K562 (cell line): ENCODE measurements at regions not wholly inside any gene's neighbourhood (a gene's known extent, or its start where the extent isn't known, plus 50 kb on each side); places are given as distances from the start of the nearest gene placed in this dataset.

Experiments
- CHD1 ChIP-seq: fragments of 200-600 bp; sonication (generic); IDR thresholded peaks from one replicate; pipeline ENCODE4 v1.6.1; 2012; ENCODE audit warnings: mild to moderate bottlenecking, moderate library complexity, low read length, inconsistent platforms
- CSDE1 ChIP-seq, 2 experiments: fragments of 450-650 bp; IDR thresholded peaks; 2 replicates each; pipeline ENCODE4 v1.6.1; 2016; ENCODE audit warnings: mild to moderate bottlenecking in 1 of 2
- EGR1 ChIP-seq: fragments of 450-650 bp; conservative IDR thresholded peaks from 2 replicates; pipeline ENCODE4 v1.6.1; 2017; ENCODE audit warnings: mild to moderate bottlenecking
- ETV6 ChIP-seq, 3 experiments: fragments of 150-350 bp in 1 of 3; sonication (generic) in 1 of 3; formaldehyde crosslinking in 1 of 3; IDR thresholded peaks; 2 replicates each; pipeline versions ENCODE4 v1.6.1 to v1.8.0; 2014 to 2022; ENCODE audit warnings: borderline replicate concordance in 2 of 3, low read depth in 2 of 3, antibody characterized with exemption in 1 of 3, low read length in 1 of 3, mild to moderate bottlenecking in 1 of 3, missing genetic modification reagents in 1 of 3
- FIP1L1 ChIP-seq: fragments of 200-400 bp; formaldehyde crosslinking; IDR thresholded peaks from 2 replicates; pipeline ENCODE4 v1.6.1; 2018; ENCODE audit warnings: mild to moderate bottlenecking, low read depth, low read length; ENCODE audit not compliant: poor library complexity, severe bottlenecking
- GABPB2 ChIP-seq: fragments of 250-450 bp; sonication (Bioruptor Pico); conservative IDR thresholded peaks from 2 replicates; pipeline ENCODE4 v1.5.1; 2021; ENCODE audit warnings: mild to moderate bottlenecking
- KDM5B ChIP-seq: fragments of 200-600 bp; sonication (generic); IDR thresholded peaks from 2 replicates; pipeline ENCODE4 v1.6.1; 2012; ENCODE audit warnings: low read depth, mild to moderate bottlenecking, moderate library complexity, low read length, control low read depth, inconsistent platforms; ENCODE audit not compliant: insufficient replicate concordance
- MEF2A ChIP-seq: IDR thresholded peaks from 2 replicates; pipeline ENCODE4 v1.6.1; 2011; ENCODE audit warnings: low read depth, mild to moderate bottlenecking, low read length, moderate library complexity; ENCODE audit not compliant: control insufficient read depth
- NCOR1 ChIP-seq: fragments of 450-650 bp; IDR thresholded peaks from 2 replicates; pipeline ENCODE4 v1.6.1; 2016; ENCODE audit warnings: mild to moderate bottlenecking, moderate library complexity
- SAFB2 ChIP-seq: fragments of 200-400 bp; formaldehyde crosslinking; IDR thresholded peaks from 2 replicates; pipeline ENCODE4 v1.6.1; 2018; ENCODE audit warnings: borderline replicate concordance, low read length, low read depth, moderate library complexity; ENCODE audit not compliant: severe bottlenecking
- SPI1 ChIP-seq: IDR thresholded peaks from 2 replicates; pipeline ENCODE4 v1.6.1; 2011; ENCODE audit warnings: low read depth, low read length, control low read depth, borderline replicate concordance
- ZNF253 ChIP-seq: fragments of 250-450 bp; sonication (Bioruptor Pico); conservative IDR thresholded peaks from 2 replicates; pipeline ENCODE4 v1.6.1; 2021; ENCODE audit warnings: mild to moderate bottlenecking
- TF ChIP-seq, protein P1 (sequence below): fragments of 450-650 bp; formaldehyde crosslinking; IDR thresholded peaks from 2 replicates; pipeline ENCODE4 v1.4.0; 2020; ENCODE audit warnings: mild to moderate bottlenecking, moderate library complexity
- TF ChIP-seq, protein P2 (sequence below): sonication (generic); formaldehyde crosslinking; IDR thresholded peaks from 2 replicates; pipeline ENCODE4 v1.8.1; 2022; ENCODE audit warnings: missing genetic modification reagents
- TF ChIP-seq, protein P3 (sequence below): fragments of 250-450 bp; sonication (Bioruptor Pico); IDR thresholded peaks from 2 replicates; pipeline ENCODE4 v1.8.0; 2022; ENCODE audit warnings: moderate library complexity, mild to moderate bottlenecking, inconsistent platforms
- TF ChIP-seq, protein P4 (sequence below): fragments of 250-450 bp; sonication (Bioruptor Pico); IDR thresholded peaks from 2 replicates; pipeline ENCODE4 v1.5.0; 2021
- TF ChIP-seq, protein P5 (sequence below): conservative IDR thresholded peaks from 2 replicates; pipeline ENCODE4 v1.6.1; 2011; ENCODE audit warnings: low read depth, mild to moderate bottlenecking, low read length; ENCODE audit not compliant: control insufficient read depth

DNA sequence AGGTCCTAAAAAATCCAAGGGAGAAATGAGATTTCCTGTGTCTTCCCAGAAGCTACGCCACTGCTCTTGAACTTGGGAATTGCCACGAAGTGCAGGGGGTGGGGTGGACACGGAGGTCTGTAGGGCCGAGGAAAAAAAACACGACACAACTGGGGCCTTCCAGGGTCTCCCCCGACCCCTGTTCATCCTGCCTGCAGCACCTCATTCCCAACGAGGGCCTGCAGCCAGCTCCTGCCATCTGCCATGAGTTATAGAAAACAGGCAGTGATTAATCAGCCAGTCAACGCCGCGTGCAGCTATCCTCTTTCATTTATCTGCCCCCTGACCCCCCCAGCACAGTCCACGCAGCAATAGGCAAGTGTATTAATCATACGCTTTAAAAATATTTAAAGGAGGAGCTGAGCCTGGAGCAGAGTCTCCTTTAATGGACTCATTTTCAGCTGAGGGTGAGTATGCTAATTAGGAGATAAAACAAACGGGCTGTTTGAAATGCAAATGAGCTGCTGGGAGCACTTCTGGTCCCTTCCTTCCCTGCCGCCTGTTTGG, 209.9 kb downstream of the TFCP2L1 start (continued):
- TF ChIP-seq, protein P1, sequence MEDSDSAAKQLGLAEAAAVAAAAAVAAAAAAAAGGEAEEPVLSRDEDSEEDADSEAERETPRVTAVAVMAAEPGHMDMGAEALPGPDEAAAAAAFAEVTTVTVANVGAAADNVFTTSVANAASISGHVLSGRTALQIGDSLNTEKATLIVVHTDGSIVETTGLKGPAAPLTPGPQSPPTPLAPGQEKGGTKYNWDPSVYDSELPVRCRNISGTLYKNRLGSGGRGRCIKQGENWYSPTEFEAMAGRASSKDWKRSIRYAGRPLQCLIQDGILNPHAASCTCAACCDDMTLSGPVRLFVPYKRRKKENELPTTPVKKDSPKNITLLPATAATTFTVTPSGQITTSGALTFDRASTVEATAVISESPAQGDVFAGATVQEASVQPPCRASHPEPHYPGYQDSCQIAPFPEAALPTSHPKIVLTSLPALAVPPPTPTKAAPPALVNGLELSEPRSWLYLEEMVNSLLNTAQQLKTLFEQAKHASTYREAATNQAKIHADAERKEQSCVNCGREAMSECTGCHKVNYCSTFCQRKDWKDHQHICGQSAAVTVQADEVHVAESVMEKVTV (CRISPR knock-in tag) = peak; percentile 56
- TF ChIP-seq ZNF253 (CRISPR knock-in tag) (peak; percentile 99), CSDE1 (IDR thresholded peaks at IDR 0.05) (peak in 1 of 2 experiments; percentile 97; a peak in 2 of 4 replicates), MEF2A (peak; percentile 83), CHD1 (no peak), ETV6 (IDR thresholded peaks at IDR 0.05; ENCODE audit: borderline replicate concordance in 1 of 2, low read depth in 2 of 2, low read length in 1 of 2) (peak in 1 of 2 experiments; percentile 73; a peak in 2 of 4 replicates), ETV6 (CRISPR knock-in tag; IDR thresholded peaks at IDR 0.05; ENCODE audit: borderline replicate concordance) (no peak), SPI1 (0 out of 2 replicates have a peak, but pooled peaks have one; percentile 14), FIP1L1 (peak; percentile 24), GABPB2 (CRISPR knock-in tag) (peak; percentile 96), EGR1 (peak; percentile 22; the same call in 1 of the 2 replicates), KDM5B (peak; percentile 99), NCOR1 (peak; percentile 91), SAFB2 (no peak)
- TF ChIP-seq, protein P2, sequence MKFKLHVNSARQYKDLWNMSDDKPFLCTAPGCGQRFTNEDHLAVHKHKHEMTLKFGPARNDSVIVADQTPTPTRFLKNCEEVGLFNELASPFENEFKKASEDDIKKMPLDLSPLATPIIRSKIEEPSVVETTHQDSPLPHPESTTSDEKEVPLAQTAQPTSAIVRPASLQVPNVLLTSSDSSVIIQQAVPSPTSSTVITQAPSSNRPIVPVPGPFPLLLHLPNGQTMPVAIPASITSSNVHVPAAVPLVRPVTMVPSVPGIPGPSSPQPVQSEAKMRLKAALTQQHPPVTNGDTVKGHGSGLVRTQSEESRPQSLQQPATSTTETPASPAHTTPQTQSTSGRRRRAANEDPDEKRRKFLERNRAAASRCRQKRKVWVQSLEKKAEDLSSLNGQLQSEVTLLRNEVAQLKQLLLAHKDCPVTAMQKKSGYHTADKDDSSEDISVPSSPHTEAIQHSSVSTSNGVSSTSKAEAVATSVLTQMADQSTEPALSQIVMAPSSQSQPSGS (CRISPR knock-in tag) = no peak
- TF ChIP-seq, protein P3, sequence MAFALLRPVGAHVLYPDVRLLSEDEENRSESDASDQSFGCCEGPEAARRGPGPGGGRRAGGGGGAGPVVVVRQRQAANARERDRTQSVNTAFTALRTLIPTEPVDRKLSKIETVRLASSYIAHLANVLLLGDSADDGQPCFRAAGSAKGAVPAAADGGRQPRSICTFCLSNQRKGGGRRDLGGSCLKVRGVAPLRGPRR (CRISPR knock-in tag) = no peak
- TF ChIP-seq, protein P4, sequence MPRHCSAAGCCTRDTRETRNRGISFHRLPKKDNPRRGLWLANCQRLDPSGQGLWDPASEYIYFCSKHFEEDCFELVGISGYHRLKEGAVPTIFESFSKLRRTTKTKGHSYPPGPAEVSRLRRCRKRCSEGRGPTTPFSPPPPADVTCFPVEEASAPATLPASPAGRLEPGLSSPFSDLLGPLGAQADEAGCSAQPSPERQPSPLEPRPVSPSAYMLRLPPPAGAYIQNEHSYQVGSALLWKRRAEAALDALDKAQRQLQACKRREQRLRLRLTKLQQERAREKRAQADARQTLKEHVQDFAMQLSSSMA = peak; percentile 77; the same call in 1 of the 2 replicates
- TF ChIP-seq, protein P5, sequence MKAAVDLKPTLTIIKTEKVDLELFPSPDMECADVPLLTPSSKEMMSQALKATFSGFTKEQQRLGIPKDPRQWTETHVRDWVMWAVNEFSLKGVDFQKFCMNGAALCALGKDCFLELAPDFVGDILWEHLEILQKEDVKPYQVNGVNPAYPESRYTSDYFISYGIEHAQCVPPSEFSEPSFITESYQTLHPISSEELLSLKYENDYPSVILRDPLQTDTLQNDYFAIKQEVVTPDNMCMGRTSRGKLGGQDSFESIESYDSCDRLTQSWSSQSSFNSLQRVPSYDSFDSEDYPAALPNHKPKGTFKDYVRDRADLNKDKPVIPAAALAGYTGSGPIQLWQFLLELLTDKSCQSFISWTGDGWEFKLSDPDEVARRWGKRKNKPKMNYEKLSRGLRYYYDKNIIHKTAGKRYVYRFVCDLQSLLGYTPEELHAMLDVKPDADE = peak; percentile 100
